GM12892 (cell line): ENCODE measurements at regions not wholly inside any gene's neighbourhood (a gene's known extent, or its start where the extent isn't known, plus 50 kb on each side); places are given as distances from the start of the nearest gene placed in this dataset.

ENCODE experiments used
- POLR2A ChIP-seq: IDR thresholded peaks from 2 replicates; pipeline ENCODE4 v1.6.1; 2011; ENCODE audit warnings: low read depth, low read length, control low read depth
- POLR2AphosphoS5 ChIP-seq: IDR thresholded peaks from 2 replicates; pipeline ENCODE4 v1.6.1; 2011; ENCODE audit warnings: low read depth, low read length, control low read depth
- TAF1 ChIP-seq: IDR thresholded peaks from 2 replicates; pipeline ENCODE4 v1.6.1; 2011; ENCODE audit warnings: low read depth, mild to moderate bottlenecking, control low read depth, low read length, borderline replicate concordance

GRCh38 chr16:63880948-63881347 is 1240.9 kb downstream of the CDH11 start:
- TF ChIP-seq POLR2AphosphoS5 (no peak), POLR2A (no peak), TAF1 (no peak)
